ENCODE measurements at regions not wholly inside any gene's neighbourhood (a gene's known extent, or its start where the extent isn't known, plus 50 kb on each side); places are given as distances from the start of the nearest gene placed in this dataset.

- TF ChIP-seq CTCF (IDR thresholded peaks at IDR 0.05), result no peak
- TF ChIP-seq POLR2A (IDR thresholded peaks at IDR 0.05), result no peak
Measured at GRCh38 chr5:167051402-167051768, 1240.1 kb upstream of the WWC1 start.
